Gastroesophageal sphincter (tissue), 3 donors: ENCODE measurements at regions not wholly inside any gene's neighbourhood (a gene's known extent, or its start where the extent isn't known, plus 50 kb on each side); places are given as distances from the start of the nearest gene placed in this dataset.

Experiments
- CTCF ChIP-seq, 4 experiments: fragments of 200-600 bp in 2 of 4; fragments of 450-650 bp in 2 of 4; sonication (generic) in 1 of 4; IDR thresholded peaks; one replicate each; pipeline ENCODE4 v1.5.1; 2017 to 2019; ENCODE audit warnings: antibody characterized with exemption in 4 of 4, mild to moderate bottlenecking in 2 of 4, moderate library complexity in 2 of 4
- POLR2A ChIP-seq, 2 donors: fragments of 450-650 bp; IDR thresholded peaks; one replicate each; pipeline ENCODE4 v1.6.1; 2017; ENCODE audit warnings: antibody characterized with exemption in 2 of 2, mild to moderate bottlenecking in 2 of 2, moderate library complexity in 1 of 2
- POLR2AphosphoS5 ChIP-seq: sonication (generic); formaldehyde crosslinking; IDR thresholded peaks from one replicate; pipeline ENCODE4 v1.6.1; 2017; ENCODE audit warnings: antibody characterized with exemption

GRCh38 chr1:185486346-185486745 is 169.3 kb upstream of the IVNS1ABP start:
- TF ChIP-seq POLR2A (IDR thresholded peaks at IDR 0.05), result no peak
- no peak for TF ChIP-seq CTCF (IDR thresholded peaks at IDR 0.05)
- no peak for TF ChIP-seq POLR2AphosphoS5
